ENCODE measurements at regions not wholly inside any gene's neighbourhood (a gene's known extent, or its start where the extent isn't known, plus 50 kb on each side); places are given as distances from the start of the nearest gene placed in this dataset.

DNA sequence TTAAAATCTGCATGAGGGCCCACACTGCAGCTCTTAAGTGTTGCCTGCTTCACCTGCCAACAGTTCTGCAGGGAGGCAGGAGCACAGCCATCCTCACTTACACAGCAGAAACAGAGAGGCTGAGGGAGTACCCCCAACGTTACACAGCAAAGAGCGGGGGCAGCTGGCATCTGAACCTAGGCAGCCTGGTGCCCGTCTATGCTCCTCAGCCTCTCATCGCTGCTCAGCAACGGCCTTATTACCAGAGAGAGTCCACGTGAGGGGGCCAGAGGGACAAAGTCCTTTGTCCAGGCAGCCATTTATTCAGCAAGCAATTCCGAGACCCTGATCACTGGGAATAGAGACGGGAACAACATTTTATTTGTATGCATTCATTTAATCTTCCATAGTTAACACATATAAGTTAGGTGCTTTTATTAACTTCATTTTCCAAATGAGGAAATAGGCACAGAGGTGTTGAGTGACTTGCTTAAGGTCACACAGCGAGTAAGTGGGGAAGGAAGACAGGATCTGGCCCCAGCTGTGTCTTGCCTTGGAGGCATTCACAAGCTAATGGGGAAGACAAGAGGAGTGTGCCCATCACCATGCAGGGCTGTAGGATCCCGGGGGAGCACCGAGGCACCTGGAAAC, 52.2 kb upstream of the SORCS2 start:
- TF ChIP-seq, protein P1, sequence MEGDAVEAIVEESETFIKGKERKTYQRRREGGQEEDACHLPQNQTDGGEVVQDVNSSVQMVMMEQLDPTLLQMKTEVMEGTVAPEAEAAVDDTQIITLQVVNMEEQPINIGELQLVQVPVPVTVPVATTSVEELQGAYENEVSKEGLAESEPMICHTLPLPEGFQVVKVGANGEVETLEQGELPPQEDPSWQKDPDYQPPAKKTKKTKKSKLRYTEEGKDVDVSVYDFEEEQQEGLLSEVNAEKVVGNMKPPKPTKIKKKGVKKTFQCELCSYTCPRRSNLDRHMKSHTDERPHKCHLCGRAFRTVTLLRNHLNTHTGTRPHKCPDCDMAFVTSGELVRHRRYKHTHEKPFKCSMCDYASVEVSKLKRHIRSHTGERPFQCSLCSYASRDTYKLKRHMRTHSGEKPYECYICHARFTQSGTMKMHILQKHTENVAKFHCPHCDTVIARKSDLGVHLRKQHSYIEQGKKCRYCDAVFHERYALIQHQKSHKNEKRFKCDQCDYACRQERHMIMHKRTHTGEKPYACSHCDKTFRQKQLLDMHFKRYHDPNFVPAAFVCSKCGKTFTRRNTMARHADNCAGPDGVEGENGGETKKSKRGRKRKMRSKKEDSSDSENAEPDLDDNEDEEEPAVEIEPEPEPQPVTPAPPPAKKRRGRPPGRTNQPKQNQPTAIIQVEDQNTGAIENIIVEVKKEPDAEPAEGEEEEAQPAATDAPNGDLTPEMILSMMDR (conservative IDR thresholded peaks at IDR 0.05; ENCODE audit: low read length) = no peak
- TF ChIP-seq EZH2phosphoT487 (IDR thresholded peaks at IDR 0.05; ENCODE audit: borderline replicate concordance, low read depth, low read length) = no peak
